B cell (primary cell): ENCODE measurements at regions not wholly inside any gene's neighbourhood (a gene's known extent, or its start where the extent isn't known, plus 50 kb on each side); places are given as distances from the start of the nearest gene placed in this dataset.

Source experiments
- EZH2 ChIP-seq: IDR thresholded peaks from 2 replicates; pipeline ENCODE4 v1.6.1; 2012; ENCODE audit warnings: borderline replicate concordance, low read depth, mild to moderate bottlenecking, moderate library complexity, low read length; ENCODE audit not compliant: insufficient read depth, poor library complexity, severe bottlenecking
- TF ChIP-seq, protein P1 (sequence below): fragments of 200-600 bp; IDR thresholded peaks from one replicate; pipeline ENCODE4 v1.8.0; 2022; ENCODE audit warnings: antibody characterized with exemption, mild to moderate bottlenecking

DNA sequence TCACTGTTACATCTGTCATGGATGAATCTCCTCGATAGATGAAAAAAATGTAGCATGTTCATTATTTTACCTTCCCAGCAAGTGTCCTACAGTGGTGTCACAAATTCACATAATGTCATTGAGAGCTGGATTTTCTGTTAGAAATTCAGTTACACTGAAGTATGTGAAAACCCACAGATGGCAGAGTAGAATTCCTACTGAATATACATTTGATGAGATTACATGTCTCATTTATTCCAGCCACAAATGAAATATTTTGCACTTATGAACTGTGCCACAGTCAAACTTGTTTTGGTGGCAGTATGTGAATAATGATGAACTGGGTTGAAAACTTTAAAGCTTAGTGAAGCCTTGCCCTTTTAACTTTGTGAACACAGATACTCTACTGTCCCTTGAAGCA, 301.9 kb upstream of the DPYD start:
- TF ChIP-seq, protein P1, sequence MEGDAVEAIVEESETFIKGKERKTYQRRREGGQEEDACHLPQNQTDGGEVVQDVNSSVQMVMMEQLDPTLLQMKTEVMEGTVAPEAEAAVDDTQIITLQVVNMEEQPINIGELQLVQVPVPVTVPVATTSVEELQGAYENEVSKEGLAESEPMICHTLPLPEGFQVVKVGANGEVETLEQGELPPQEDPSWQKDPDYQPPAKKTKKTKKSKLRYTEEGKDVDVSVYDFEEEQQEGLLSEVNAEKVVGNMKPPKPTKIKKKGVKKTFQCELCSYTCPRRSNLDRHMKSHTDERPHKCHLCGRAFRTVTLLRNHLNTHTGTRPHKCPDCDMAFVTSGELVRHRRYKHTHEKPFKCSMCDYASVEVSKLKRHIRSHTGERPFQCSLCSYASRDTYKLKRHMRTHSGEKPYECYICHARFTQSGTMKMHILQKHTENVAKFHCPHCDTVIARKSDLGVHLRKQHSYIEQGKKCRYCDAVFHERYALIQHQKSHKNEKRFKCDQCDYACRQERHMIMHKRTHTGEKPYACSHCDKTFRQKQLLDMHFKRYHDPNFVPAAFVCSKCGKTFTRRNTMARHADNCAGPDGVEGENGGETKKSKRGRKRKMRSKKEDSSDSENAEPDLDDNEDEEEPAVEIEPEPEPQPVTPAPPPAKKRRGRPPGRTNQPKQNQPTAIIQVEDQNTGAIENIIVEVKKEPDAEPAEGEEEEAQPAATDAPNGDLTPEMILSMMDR = no peak
- TF ChIP-seq EZH2 = no peak
